ENCODE measurements at regions not wholly inside any gene's neighbourhood (a gene's known extent, or its start where the extent isn't known, plus 50 kb on each side); places are given as distances from the start of the nearest gene placed in this dataset.

GRCh38 chr2:134039912-134040581 is 213.8 kb upstream of the MGAT5 start:
- no peak for TF ChIP-seq CTCF (IDR thresholded peaks at IDR 0.05)
- TF ChIP-seq EZH2 (IDR thresholded peaks at IDR 0.05; ENCODE audit: borderline replicate concordance, insufficient read depth, low read depth, low read length, poor library complexity, severe bottlenecking): no peak
